ENCODE measurements at regions not wholly inside any gene's neighbourhood (a gene's known extent, or its start where the extent isn't known, plus 50 kb on each side); places are given as distances from the start of the nearest gene placed in this dataset.

GRCh38 chr12:98402671-98403070 lies 112.7 kb upstream of the TMPO start:
- no CpG with 5 or more reads among the region's 3 CpGs for WGBS (ENCODE audit: insufficient coverage, low lambda C conversion rate)

GRCh38 chr12:98403385-98403784 lies 112.0 kb upstream of the TMPO start:
- peaks cover 7% of the 10 kb centered on the region for H3K4me1 ChIP-seq (ENCODE audit: control insufficient read depth, insufficient read depth, low read length)
- no peak overlapping the region for H3K27ac ChIP-seq (ENCODE audit: low read length)
- no peak overlapping the region for H3K4me3 ChIP-seq (ENCODE audit: low read length)
- WGBS (ENCODE audit: insufficient coverage, low lambda C conversion rate), result no CpG with 5 or more reads among the region's 1 CpG
- no peaks in the 10 kb centered on the region for H3K9me3 ChIP-seq (ENCODE audit: control insufficient read depth, low read depth, low read length)
- no peak for DNase-seq
- H3K27me3 ChIP-seq (ENCODE audit: control insufficient read depth, insufficient read depth, low read length), result no peaks in the 10 kb centered on the region
- H3K36me3 ChIP-seq (ENCODE audit: control insufficient read depth, insufficient read depth, low read length), result no peaks in the 10 kb centered on the region

More at GRCh38 chr12:98402671-98403070, 112.7 kb upstream of the TMPO start:
- peaks cover 7% of the 10 kb centered on the region for H3K4me1 ChIP-seq (ENCODE audit: control insufficient read depth, insufficient read depth, low read length)
- no peak overlapping the region for H3K4me3 ChIP-seq (ENCODE audit: low read length)
- no peak for DNase-seq
- H3K9me3 ChIP-seq (ENCODE audit: control insufficient read depth, low read depth, low read length), result no peaks in the 10 kb centered on the region
- no peaks in the 10 kb centered on the region for H3K36me3 ChIP-seq (ENCODE audit: control insufficient read depth, insufficient read depth, low read length)
- H3K27ac ChIP-seq (ENCODE audit: low read length), result no peak overlapping the region
- H3K27me3 ChIP-seq (ENCODE audit: control insufficient read depth, insufficient read depth, low read length), result no peaks in the 10 kb centered on the region

GRCh38 chr12:98403936-98404335 lies 111.5 kb upstream of the TMPO start:
- H3K4me1 ChIP-seq (ENCODE audit: control insufficient read depth, insufficient read depth, low read length), result peaks cover 7% of the 10 kb centered on the region
- H3K4me3 ChIP-seq (ENCODE audit: low read length), result no peak overlapping the region
- DNase-seq, result no peak
- no peaks in the 10 kb centered on the region for H3K36me3 ChIP-seq (ENCODE audit: control insufficient read depth, insufficient read depth, low read length)
- WGBS (ENCODE audit: insufficient coverage, low lambda C conversion rate), result no CpG with 5 or more reads among the region's 5 CpGs
- H3K9me3 ChIP-seq (ENCODE audit: control insufficient read depth, low read depth, low read length), result no peaks in the 10 kb centered on the region
- no peaks in the 10 kb centered on the region for H3K27me3 ChIP-seq (ENCODE audit: control insufficient read depth, insufficient read depth, low read length)
- no peak overlapping the region for H3K27ac ChIP-seq (ENCODE audit: low read length)

- H3K27me3 ChIP-seq (ENCODE audit: control insufficient read depth, insufficient read depth, low read length), result no peaks in the 10 kb centered on the region
- 94% methylated on average over 4 of the region's 7 CpGs for WGBS (ENCODE audit: insufficient coverage, low lambda C conversion rate)
- no peak overlapping the region for H3K4me3 ChIP-seq (ENCODE audit: low read length)
- H3K27ac ChIP-seq (ENCODE audit: low read length), result no peak overlapping the region
- peaks cover 7% of the 10 kb centered on the region for H3K4me1 ChIP-seq (ENCODE audit: control insufficient read depth, insufficient read depth, low read length)
- H3K9me3 ChIP-seq (ENCODE audit: control insufficient read depth, low read depth, low read length), result no peaks in the 10 kb centered on the region
- H3K36me3 ChIP-seq (ENCODE audit: control insufficient read depth, insufficient read depth, low read length), result no peaks in the 10 kb centered on the region
- no peak for DNase-seq
These were observed 109.5 kb upstream of the TMPO start for GRCh38 chr12:98405805-98406366.

GRCh38 chr12:98406378-98406777 lies 109.0 kb upstream of the TMPO start:
- Histone ChIP-seq H3K4me3 (ENCODE audit: low read length) (no peak overlapping the region), H3K27me3 (ENCODE audit: control insufficient read depth, insufficient read depth, low read length) (no peaks in the 10 kb centered on the region), H3K9me3 (ENCODE audit: control insufficient read depth, low read depth, low read length) (no peaks in the 10 kb centered on the region), H3K36me3 (ENCODE audit: control insufficient read depth, insufficient read depth, low read length) (no peaks in the 10 kb centered on the region), H3K4me1 (ENCODE audit: control insufficient read depth, insufficient read depth, low read length) (peaks cover 3% of the 10 kb centered on the region), H3K27ac (ENCODE audit: low read length) (no peak overlapping the region)
- WGBS (ENCODE audit: insufficient coverage, low lambda C conversion rate), result 86% methylated on average over 3 of the region's 3 CpGs
- no peak for DNase-seq

GRCh38 chr12:98408681-98409080 lies 106.7 kb upstream of the TMPO start:
- Histone ChIP-seq H3K4me1 (ENCODE audit: control insufficient read depth, insufficient read depth, low read length) (no peaks in the 10 kb centered on the region), H3K9me3 (ENCODE audit: control insufficient read depth, low read depth, low read length) (no peaks in the 10 kb centered on the region), H3K27me3 (ENCODE audit: control insufficient read depth, insufficient read depth, low read length) (no peaks in the 10 kb centered on the region), H3K27ac (ENCODE audit: low read length) (no peak overlapping the region), H3K4me3 (ENCODE audit: low read length) (no peak overlapping the region), H3K36me3 (ENCODE audit: control insufficient read depth, insufficient read depth, low read length) (no peaks in the 10 kb centered on the region)
- peak; percentile 38 to 55 for DNase-seq
- WGBS (ENCODE audit: insufficient coverage, low lambda C conversion rate), result 61% methylated on average over 3 of the region's 4 CpGs

GRCh38 chr12:98409548-98409947 lies 105.8 kb upstream of the TMPO start:
- H3K4me1 ChIP-seq (ENCODE audit: control insufficient read depth, insufficient read depth, low read length), result no peaks in the 10 kb centered on the region
- no peak overlapping the region for H3K4me3 ChIP-seq (ENCODE audit: low read length)
- H3K27me3 ChIP-seq (ENCODE audit: control insufficient read depth, insufficient read depth, low read length), result no peaks in the 10 kb centered on the region
- no peaks in the 10 kb centered on the region for H3K9me3 ChIP-seq (ENCODE audit: control insufficient read depth, low read depth, low read length)
- WGBS (ENCODE audit: insufficient coverage, low lambda C conversion rate), result 86% methylated on average over 1 of the region's 1 CpG
- H3K36me3 ChIP-seq (ENCODE audit: control insufficient read depth, insufficient read depth, low read length), result no peaks in the 10 kb centered on the region
- no peak for DNase-seq
- no peak overlapping the region for H3K27ac ChIP-seq (ENCODE audit: low read length)

GRCh38 chr12:98410356-98410755 lies 105.0 kb upstream of the TMPO start:
- Histone ChIP-seq H3K27me3 (ENCODE audit: control insufficient read depth, insufficient read depth, low read length) (no peaks in the 10 kb centered on the region), H3K4me1 (ENCODE audit: control insufficient read depth, insufficient read depth, low read length) (no peaks in the 10 kb centered on the region), H3K4me3 (ENCODE audit: low read length) (no peak overlapping the region), H3K27ac (ENCODE audit: low read length) (no peak overlapping the region), H3K36me3 (ENCODE audit: control insufficient read depth, insufficient read depth, low read length) (no peaks in the 10 kb centered on the region), H3K9me3 (ENCODE audit: control insufficient read depth, low read depth, low read length) (no peaks in the 10 kb centered on the region)
- DNase-seq, result no peak

- no peak overlapping the region for H3K27ac ChIP-seq (ENCODE audit: low read length)
- peaks cover 12% of the 10 kb centered on the region for H3K4me1 ChIP-seq (ENCODE audit: control insufficient read depth, insufficient read depth, low read length)
- no peaks in the 10 kb centered on the region for H3K36me3 ChIP-seq (ENCODE audit: control insufficient read depth, insufficient read depth, low read length)
- H3K27me3 ChIP-seq (ENCODE audit: control insufficient read depth, insufficient read depth, low read length), result no peaks in the 10 kb centered on the region
- no peak overlapping the region for H3K4me3 ChIP-seq (ENCODE audit: low read length)
- WGBS (ENCODE audit: insufficient coverage, low lambda C conversion rate), result 92% methylated on average over 3 of the region's 4 CpGs
- DNase-seq, result no peak
- H3K9me3 ChIP-seq (ENCODE audit: control insufficient read depth, low read depth, low read length), result no peaks in the 10 kb centered on the region
These were observed 98.5 kb upstream of the TMPO start for GRCh38 chr12:98416845-98417244.

GRCh38 chr12:98417266-98417665 lies 98.1 kb upstream of the TMPO start:
- WGBS (ENCODE audit: insufficient coverage, low lambda C conversion rate), result 80% methylated on average over 2 of the region's 2 CpGs
- no peak for DNase-seq
- Histone ChIP-seq H3K4me3 (ENCODE audit: low read length) (no peak overlapping the region), H3K27ac (ENCODE audit: low read length) (no peak overlapping the region), H3K36me3 (ENCODE audit: control insufficient read depth, insufficient read depth, low read length) (no peaks in the 10 kb centered on the region), H3K27me3 (ENCODE audit: control insufficient read depth, insufficient read depth, low read length) (no peaks in the 10 kb centered on the region), H3K9me3 (ENCODE audit: control insufficient read depth, low read depth, low read length) (no peaks in the 10 kb centered on the region), H3K4me1 (ENCODE audit: control insufficient read depth, insufficient read depth, low read length) (peaks cover 12% of the 10 kb centered on the region)

GRCh38 chr12:98418357-98419075 lies 96.9 kb upstream of the TMPO start:
- Histone ChIP-seq H3K9me3 (ENCODE audit: control insufficient read depth, low read depth, low read length) (no peaks in the 10 kb centered on the region), H3K27me3 (ENCODE audit: control insufficient read depth, insufficient read depth, low read length) (no peaks in the 10 kb centered on the region), H3K36me3 (ENCODE audit: control insufficient read depth, insufficient read depth, low read length) (no peaks in the 10 kb centered on the region), H3K27ac (ENCODE audit: low read length) (peak overlapping the region; percentile 35), H3K4me3 (ENCODE audit: low read length) (no peak overlapping the region), H3K4me1 (ENCODE audit: control insufficient read depth, insufficient read depth, low read length) (peaks cover 24% of the 10 kb centered on the region)
- no CpG with 5 or more reads among the region's 7 CpGs for WGBS (ENCODE audit: insufficient coverage, low lambda C conversion rate)
- DNase-seq, result peak; percentile 71 to 75

Data from large intestine (tissue), 3 donors.